HEK293T (cell line): ENCODE measurements at regions not wholly inside any gene's neighbourhood (a gene's known extent, or its start where the extent isn't known, plus 50 kb on each side); places are given as distances from the start of the nearest gene placed in this dataset.

Source experiments
- BHLHE40 ChIP-seq: fragments of 450-650 bp; IDR thresholded peaks from 2 replicates; pipeline ENCODE4 v1.6.1; 2016; ENCODE audit warnings: mild to moderate bottlenecking, moderate library complexity, borderline replicate concordance
- CTBP1 ChIP-seq: fragments of 450-650 bp; IDR thresholded peaks from 2 replicates; pipeline ENCODE4 v1.6.1; 2016; ENCODE audit warnings: borderline replicate concordance
- ELF4 ChIP-seq: fragments of 450-650 bp; IDR thresholded peaks from 2 replicates; pipeline ENCODE4 v1.6.1; 2017; ENCODE audit warnings: antibody characterized with exemption
- FOXA1 ChIP-seq: fragments of 450-650 bp; IDR thresholded peaks from 2 replicates; pipeline ENCODE4 v1.6.1; 2016; ENCODE audit warnings: mild to moderate bottlenecking
- FOXM1 ChIP-seq: fragments of 450-650 bp; IDR thresholded peaks from 2 replicates; pipeline ENCODE4 v1.6.1; 2017; ENCODE audit warnings: mild to moderate bottlenecking, borderline replicate concordance
- HDGF ChIP-seq: fragments of 450-650 bp; IDR thresholded peaks from 2 replicates; pipeline ENCODE4 v1.6.1; 2017; ENCODE audit warnings: antibody characterized with exemption, borderline replicate concordance
- L3MBTL2 ChIP-seq: fragments of 450-650 bp; conservative IDR thresholded peaks from 2 replicates; pipeline ENCODE4 v1.6.1; 2016; ENCODE audit warnings: mild to moderate bottlenecking
- LEF1 ChIP-seq: fragments of 450-650 bp; IDR thresholded peaks from 2 replicates; pipeline ENCODE4 v1.6.1; 2017; ENCODE audit warnings: mild to moderate bottlenecking, borderline replicate concordance
- NFRKB ChIP-seq: fragments of 450-650 bp; IDR thresholded peaks from 2 replicates; pipeline ENCODE4 v1.6.1; 2016; ENCODE audit warnings: mild to moderate bottlenecking, moderate library complexity
- SP1 ChIP-seq: fragments of 450-650 bp; IDR thresholded peaks from 2 replicates; pipeline ENCODE4 v1.6.1; 2017
- SUZ12 ChIP-seq: fragments of 450-650 bp; IDR thresholded peaks from 2 replicates; pipeline ENCODE4 v1.6.1; 2016; ENCODE audit warnings: mild to moderate bottlenecking
- TARDBP ChIP-seq: fragments of 450-650 bp; IDR thresholded peaks from 2 replicates; pipeline ENCODE4 v1.6.1; 2016
- TF ChIP-seq, protein P1 (sequence below): fragments of 450-650 bp; IDR thresholded peaks from 2 replicates; pipeline ENCODE4 v1.6.1; 2016

DNA sequence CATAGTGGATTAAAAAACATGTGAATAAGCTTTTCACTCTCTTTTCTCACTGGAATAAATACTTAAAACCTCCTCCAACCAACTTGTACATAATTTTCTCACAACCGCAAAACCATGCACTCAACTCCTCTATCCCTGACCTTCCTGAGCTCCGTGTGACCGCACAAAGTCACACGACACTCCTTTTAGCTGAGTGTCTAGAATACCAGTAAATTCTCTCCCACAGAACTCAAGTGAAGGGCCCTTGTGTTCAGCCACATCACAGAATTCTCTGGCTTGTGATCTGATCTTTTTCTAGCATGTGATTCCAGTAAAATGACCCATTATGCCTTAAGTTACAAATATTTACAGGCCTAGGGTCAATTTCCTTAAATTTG is 91.2 kb upstream of the ARL4C start:
- no peak for TF ChIP-seq FOXA1
- TF ChIP-seq, protein P1, sequence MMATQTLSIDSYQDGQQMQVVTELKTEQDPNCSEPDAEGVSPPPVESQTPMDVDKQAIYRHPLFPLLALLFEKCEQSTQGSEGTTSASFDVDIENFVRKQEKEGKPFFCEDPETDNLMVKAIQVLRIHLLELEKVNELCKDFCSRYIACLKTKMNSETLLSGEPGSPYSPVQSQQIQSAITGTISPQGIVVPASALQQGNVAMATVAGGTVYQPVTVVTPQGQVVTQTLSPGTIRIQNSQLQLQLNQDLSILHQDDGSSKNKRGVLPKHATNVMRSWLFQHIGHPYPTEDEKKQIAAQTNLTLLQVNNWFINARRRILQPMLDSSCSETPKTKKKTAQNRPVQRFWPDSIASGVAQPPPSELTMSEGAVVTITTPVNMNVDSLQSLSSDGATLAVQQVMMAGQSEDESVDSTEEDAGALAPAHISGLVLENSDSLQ: no peak
- no peak for TF ChIP-seq TARDBP
- no peak for TF ChIP-seq ELF4
- no peak for TF ChIP-seq BHLHE40
- no peak for TF ChIP-seq NFRKB
- no peak for TF ChIP-seq CTBP1
- no peak for TF ChIP-seq HDGF
- TF ChIP-seq FOXM1: no peak
- no peak for TF ChIP-seq SP1
- TF ChIP-seq L3MBTL2: no peak
- no peak for TF ChIP-seq LEF1
- TF ChIP-seq SUZ12: no peak
